SK-N-SH treated with all-trans-retinoic acid at 6 μM for 48 hours (cell line): ENCODE measurements at regions not wholly inside any gene's neighbourhood (a gene's known extent, or its start where the extent isn't known, plus 50 kb on each side); places are given as distances from the start of the nearest gene placed in this dataset.

ENCODE experiments used
- ATAC-seq: fragments of 200-7000 bp; cut with Tn5 transposase; 3 replicates; pipeline ENCODE4 v1.9.1; 2020; ENCODE audit warnings: mild to moderate bottlenecking, moderate library complexity
- ARNTL ChIP-seq: fragments of 450-650 bp; formaldehyde crosslinking; IDR thresholded peaks from 2 replicates; pipeline ENCODE4 v1.5.0; 2020; ENCODE audit warnings: low read depth, mild to moderate bottlenecking, moderate library complexity, borderline replicate concordance
- BACH2 ChIP-seq: fragments of 250-450 bp; sonication (Bioruptor Pico); IDR thresholded peaks from 2 replicates; pipeline ENCODE4 v1.9.0; 2021; ENCODE audit warnings: mild to moderate bottlenecking, borderline replicate concordance
- CREB5 ChIP-seq: fragments of 250-450 bp; sonication (Bioruptor Pico); IDR thresholded peaks from 2 replicates; pipeline ENCODE4 v1.5.1; 2020; ENCODE audit warnings: low read depth, mild to moderate bottlenecking, moderate library complexity
- CSDC2 ChIP-seq: fragments of 250-450 bp; sonication (Bioruptor Pico); IDR thresholded peaks from 2 replicates; pipeline ENCODE4 v1.5.0; 2020; ENCODE audit warnings: mild to moderate bottlenecking, moderate library complexity
- ESRRG ChIP-seq: fragments of 250-450 bp; sonication (Bioruptor Pico); IDR thresholded peaks from 2 replicates; pipeline ENCODE4 v1.6.1; 2021; ENCODE audit warnings: mild to moderate bottlenecking
- GLIS3 ChIP-seq: fragments of 250-450 bp; sonication (Bioruptor Pico); IDR thresholded peaks from 2 replicates; pipeline ENCODE4 v1.5.0; 2020; ENCODE audit warnings: mild to moderate bottlenecking, moderate library complexity
- ISL1 ChIP-seq: fragments of 250-450 bp; sonication (Bioruptor Pico); IDR thresholded peaks from 2 replicates; pipeline ENCODE4 v2.1.2; 2022; ENCODE audit warnings: mild to moderate bottlenecking, moderate library complexity
- OSR1 ChIP-seq: fragments of 250-450 bp; sonication (Bioruptor Pico); IDR thresholded peaks from 2 replicates; pipeline ENCODE4 v1.8.0; 2022; ENCODE audit warnings: moderate library complexity, mild to moderate bottlenecking, inconsistent platforms
- PATZ1 ChIP-seq: fragments of 250-450 bp; sonication (Bioruptor Pico); IDR thresholded peaks from 2 replicates; pipeline ENCODE4 v1.8.0; 2020; ENCODE audit warnings: mild to moderate bottlenecking, moderate library complexity, borderline replicate concordance
- POU6F1 ChIP-seq: fragments of 250-450 bp; sonication (Bioruptor Pico); IDR thresholded peaks from 2 replicates; pipeline ENCODE4 v1.8.0; 2021; ENCODE audit warnings: low read depth, mild to moderate bottlenecking, moderate library complexity, borderline replicate concordance
- PPARA ChIP-seq: fragments of 250-450 bp; sonication (Bioruptor Pico); IDR thresholded peaks from 2 replicates; pipeline ENCODE4 v1.5.0; 2020; ENCODE audit warnings: mild to moderate bottlenecking, borderline replicate concordance
- RARB ChIP-seq: fragments of 250-450 bp; sonication (Bioruptor Pico); IDR thresholded peaks from 2 replicates; pipeline ENCODE4 v1.8.0; 2021; ENCODE audit warnings: mild to moderate bottlenecking, moderate library complexity
- TCF4 ChIP-seq: fragments of 250-450 bp; sonication (Bioruptor Pico); IDR thresholded peaks from 2 replicates; pipeline ENCODE4 v1.8.0; 2021; ENCODE audit warnings: mild to moderate bottlenecking, moderate library complexity, borderline replicate concordance
- TOX ChIP-seq: fragments of 250-450 bp; sonication (Bioruptor Pico); IDR thresholded peaks from 2 replicates; pipeline ENCODE4 v1.8.0; 2021; ENCODE audit warnings: mild to moderate bottlenecking, moderate library complexity, borderline replicate concordance
- ZC3H10 ChIP-seq: fragments of 250-450 bp; sonication (Bioruptor Pico); IDR thresholded peaks from 2 replicates; pipeline ENCODE4 v1.5.1; 2021; ENCODE audit warnings: mild to moderate bottlenecking, moderate library complexity
- ZFP3 ChIP-seq: fragments of 250-450 bp; sonication (Bioruptor Pico); IDR thresholded peaks from 2 replicates; pipeline ENCODE4 v1.5.0; 2020; ENCODE audit warnings: mild to moderate bottlenecking, moderate library complexity
- ZFP30 ChIP-seq: fragments of 450-650 bp; formaldehyde crosslinking; IDR thresholded peaks from 2 replicates; pipeline ENCODE4 v1.5.0; 2022; ENCODE audit warnings: mild to moderate bottlenecking, moderate library complexity
- ZNF565 ChIP-seq: fragments of 450-650 bp; formaldehyde crosslinking; conservative IDR thresholded peaks from 2 replicates; pipeline ENCODE4 v1.5.0; 2020; ENCODE audit warnings: low read depth, mild to moderate bottlenecking, moderate library complexity
- ZNF70 ChIP-seq: fragments of 450-650 bp; formaldehyde crosslinking; IDR thresholded peaks from 2 replicates; pipeline ENCODE4 v1.5.0; 2020; ENCODE audit warnings: mild to moderate bottlenecking, moderate library complexity
- ZNF8 ChIP-seq: fragments of 450-650 bp; formaldehyde crosslinking; IDR thresholded peaks from 2 replicates; pipeline ENCODE4 v1.5.0; 2020; ENCODE audit warnings: mild to moderate bottlenecking, moderate library complexity
- TF ChIP-seq, protein P1 (sequence below): fragments of 250-450 bp; sonication (Bioruptor Pico); IDR thresholded peaks from 2 replicates; pipeline ENCODE4 v1.5.1; 2021; ENCODE audit warnings: mild to moderate bottlenecking, moderate library complexity
- TF ChIP-seq, protein P2 (sequence below): fragments of 250-450 bp; sonication (Bioruptor Pico); IDR thresholded peaks from 2 replicates; pipeline ENCODE4 v1.5.0; 2020; ENCODE audit warnings: mild to moderate bottlenecking, moderate library complexity

- no peak for TF ChIP-seq ZC3H10 (CRISPR knock-in tag)
- no peak for TF ChIP-seq TOX (CRISPR knock-in tag)
These were observed 218.4 kb upstream of the HS6ST1 start (continued) for GRCh38 chr2:128536925-128537620.

GRCh38 chr2:128537646-128538045, 219.0 kb upstream of the HS6ST1 start:
- TF ChIP-seq OSR1 (CRISPR knock-in tag) (no peak), PATZ1 (CRISPR knock-in tag) (no peak), TCF4 (CRISPR knock-in tag) (no peak), ESRRG (CRISPR knock-in tag) (no peak), TOX (CRISPR knock-in tag) (no peak), PPARA (no peak), ZFP30 (CRISPR knock-in tag) (no peak), ZFP3 (CRISPR knock-in tag) (no peak), ZC3H10 (CRISPR knock-in tag) (no peak), POU6F1 (CRISPR knock-in tag) (no peak), ARNTL (CRISPR knock-in tag) (no peak), CREB5 (CRISPR knock-in tag) (no peak), BACH2 (CRISPR knock-in tag) (no peak), ZNF70 (CRISPR knock-in tag) (no peak), CSDC2 (CRISPR knock-in tag) (no peak), GLIS3 (CRISPR knock-in tag) (no peak)
- TF ChIP-seq, protein P1, sequence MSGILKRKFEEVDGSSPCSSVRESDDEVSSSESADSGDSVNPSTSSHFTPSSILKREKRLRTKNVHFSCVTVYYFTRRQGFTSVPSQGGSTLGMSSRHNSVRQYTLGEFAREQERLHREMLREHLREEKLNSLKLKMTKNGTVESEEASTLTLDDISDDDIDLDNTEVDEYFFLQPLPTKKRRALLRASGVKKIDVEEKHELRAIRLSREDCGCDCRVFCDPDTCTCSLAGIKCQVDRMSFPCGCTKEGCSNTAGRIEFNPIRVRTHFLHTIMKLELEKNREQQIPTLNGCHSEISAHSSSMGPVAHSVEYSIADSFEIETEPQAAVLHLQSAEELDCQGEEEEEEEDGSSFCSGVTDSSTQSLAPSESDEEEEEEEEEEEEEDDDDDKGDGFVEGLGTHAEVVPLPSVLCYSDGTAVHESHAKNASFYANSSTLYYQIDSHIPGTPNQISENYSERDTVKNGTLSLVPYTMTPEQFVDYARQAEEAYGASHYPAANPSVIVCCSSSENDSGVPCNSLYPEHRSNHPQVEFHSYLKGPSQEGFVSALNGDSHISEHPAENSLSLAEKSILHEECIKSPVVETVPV (CRISPR knock-in tag) = no peak
- ATAC-seq = no peak

DNA sequence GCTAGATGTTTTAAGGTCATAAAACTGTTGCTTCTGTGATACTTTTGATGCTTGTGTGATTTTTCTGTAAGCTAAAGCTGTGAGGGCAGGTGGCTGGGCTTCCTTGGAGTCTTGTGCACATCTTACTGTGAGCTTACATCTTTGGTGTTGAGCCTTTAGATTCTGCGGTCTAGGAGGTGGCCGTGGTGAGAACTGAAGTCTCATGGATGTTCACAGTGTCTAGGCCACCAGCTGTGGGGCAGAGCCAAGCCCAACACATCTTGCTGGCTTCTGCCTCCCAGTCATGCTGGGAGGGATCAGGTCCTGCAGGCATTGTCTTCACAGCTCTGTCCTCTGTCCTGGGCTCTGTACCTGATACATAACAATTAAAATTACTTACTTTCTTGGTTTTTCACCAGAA, 219.7 kb upstream of the HS6ST1 start:
- TF ChIP-seq, protein P2, sequence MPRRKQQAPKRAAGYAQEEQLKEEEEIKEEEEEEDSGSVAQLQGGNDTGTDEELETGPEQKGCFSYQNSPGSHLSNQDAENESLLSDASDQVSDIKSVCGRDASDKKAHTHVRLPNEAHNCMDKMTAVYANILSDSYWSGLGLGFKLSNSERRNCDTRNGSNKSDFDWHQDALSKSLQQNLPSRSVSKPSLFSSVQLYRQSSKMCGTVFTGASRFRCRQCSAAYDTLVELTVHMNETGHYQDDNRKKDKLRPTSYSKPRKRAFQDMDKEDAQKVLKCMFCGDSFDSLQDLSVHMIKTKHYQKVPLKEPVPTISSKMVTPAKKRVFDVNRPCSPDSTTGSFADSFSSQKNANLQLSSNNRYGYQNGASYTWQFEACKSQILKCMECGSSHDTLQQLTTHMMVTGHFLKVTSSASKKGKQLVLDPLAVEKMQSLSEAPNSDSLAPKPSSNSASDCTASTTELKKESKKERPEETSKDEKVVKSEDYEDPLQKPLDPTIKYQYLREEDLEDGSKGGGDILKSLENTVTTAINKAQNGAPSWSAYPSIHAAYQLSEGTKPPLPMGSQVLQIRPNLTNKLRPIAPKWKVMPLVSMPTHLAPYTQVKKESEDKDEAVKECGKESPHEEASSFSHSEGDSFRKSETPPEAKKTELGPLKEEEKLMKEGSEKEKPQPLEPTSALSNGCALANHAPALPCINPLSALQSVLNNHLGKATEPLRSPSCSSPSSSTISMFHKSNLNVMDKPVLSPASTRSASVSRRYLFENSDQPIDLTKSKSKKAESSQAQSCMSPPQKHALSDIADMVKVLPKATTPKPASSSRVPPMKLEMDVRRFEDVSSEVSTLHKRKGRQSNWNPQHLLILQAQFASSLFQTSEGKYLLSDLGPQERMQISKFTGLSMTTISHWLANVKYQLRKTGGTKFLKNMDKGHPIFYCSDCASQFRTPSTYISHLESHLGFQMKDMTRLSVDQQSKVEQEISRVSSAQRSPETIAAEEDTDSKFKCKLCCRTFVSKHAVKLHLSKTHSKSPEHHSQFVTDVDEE (CRISPR knock-in tag) = no peak
- TF ChIP-seq OSR1 (CRISPR knock-in tag) = no peak
- TF ChIP-seq ISL1 = no peak
- no peak for TF ChIP-seq CREB5 (CRISPR knock-in tag)
- TF ChIP-seq TCF4 (CRISPR knock-in tag) = no peak
- TF ChIP-seq RARB (CRISPR knock-in tag) = no peak
- no peak for TF ChIP-seq CSDC2 (CRISPR knock-in tag)
- no peak for TF ChIP-seq ZNF565
- no peak for TF ChIP-seq ZNF8 (CRISPR knock-in tag)
- TF ChIP-seq PPARA = no peak
- no peak for TF ChIP-seq ZNF70 (CRISPR knock-in tag)
- TF ChIP-seq GLIS3 (CRISPR knock-in tag) = no peak
- TF ChIP-seq ZFP30 (CRISPR knock-in tag) = no peak
- no peak for TF ChIP-seq POU6F1 (CRISPR knock-in tag)
- TF ChIP-seq ARNTL (CRISPR knock-in tag) = no peak
- TF ChIP-seq, protein P1 (CRISPR knock-in tag) = no peak
- TF ChIP-seq BACH2 (CRISPR knock-in tag) = no peak
- TF ChIP-seq TOX (CRISPR knock-in tag) = no peak
- no peak for TF ChIP-seq ZFP3 (CRISPR knock-in tag)
- ATAC-seq = no peak
